ENCODE measurements at regions not wholly inside any gene's neighbourhood (a gene's known extent, or its start where the extent isn't known, plus 50 kb on each side); places are given as distances from the start of the nearest gene placed in this dataset.

- no peak for TF ChIP-seq E2F6 (IDR thresholded peaks at IDR 0.05)
- TF ChIP-seq SIX5 (IDR thresholded peaks at IDR 0.05; ENCODE audit: low read depth, low read length), result no peak
- no peak for TF ChIP-seq MAX (IDR thresholded peaks at IDR 0.05)
- no peak for TF ChIP-seq TEAD4 (IDR thresholded peaks at IDR 0.05; ENCODE audit: low read depth, low read length)
- TF ChIP-seq EZH2 (IDR thresholded peaks at IDR 0.05; ENCODE audit: low read depth, low read length, severe bottlenecking), result no peak
- TF ChIP-seq NRF1 (IDR thresholded peaks at IDR 0.05; ENCODE audit: low read depth, low read length), result no peak
These were observed 78.8 kb upstream of the HMGXB4 start (continued) for GRCh38 chr22:35178446-35178845.

Measured in H1 (cell line).